ENCODE measurements at regions not wholly inside any gene's neighbourhood (a gene's known extent, or its start where the extent isn't known, plus 50 kb on each side); places are given as distances from the start of the nearest gene placed in this dataset.

GRCh38 chr1:198935306-198935921 lies 296.6 kb downstream of the PTPRC start (continued):
- TF ChIP-seq E4F1 (IDR thresholded peaks at IDR 0.05; ENCODE audit: borderline replicate concordance, partially characterized antibody), result no peak
- no peak for TF ChIP-seq NFXL1 (IDR thresholded peaks at IDR 0.05; ENCODE audit: borderline replicate concordance)
- TF ChIP-seq JUNB (IDR thresholded peaks at IDR 0.05), result no peak
- TF ChIP-seq BMI1 (IDR thresholded peaks at IDR 0.05; ENCODE audit: borderline replicate concordance), result peak; percentile 35; the same call in 1 of the 2 replicates

GRCh38 chr1:198936371-198937083 lies 297.7 kb downstream of the PTPRC start:
- Histone ChIP-seq H4K20me1 (ENCODE audit: control insufficient read depth, insufficient read depth) (no peaks in the 10 kb centered on the region), H3K4me3 (peak overlapping the region; percentile 62), H3K4me1 (ENCODE audit: control insufficient read depth, insufficient read depth, low read length) (no peaks in the 10 kb centered on the region; the same call in 1 of the 2 replicates), H3K9ac (ENCODE audit: control insufficient read depth, insufficient read depth, low read length) (peak overlapping the region; percentile 57), H3K36me3 (ENCODE audit: control insufficient read depth in 2 of 2, insufficient read depth in 2 of 2, low read length in 1 of 2) (no peaks in the 10 kb centered on the region), H2AFZ (ENCODE audit: control insufficient read depth, low read depth, low read length) (peak overlapping the region; percentile 68), H3K27ac (ENCODE audit: control insufficient read depth, insufficient read depth) (peak overlapping the region; percentile 29), H3K9me3 (replicated peaks; ENCODE audit: control insufficient read depth, insufficient read depth, low read length) (no peaks in the 10 kb centered on the region; the same call in 2 of the 3 replicates), H3K79me2 (ENCODE audit: control insufficient read depth, insufficient read depth, low read length) (peaks cover 53% of the 10 kb centered on the region), H3K4me2 (ENCODE audit: control insufficient read depth, insufficient read depth) (peak overlapping the region; percentile 31), H3K27me3 (replicated peaks in 1 of 2; ENCODE audit: control insufficient read depth in 2 of 2, insufficient read depth in 2 of 2, low read length in 1 of 2) (no peaks in the 10 kb centered on the region)
- FAIRE-seq (no peak), ATAC-seq (peak; percentile 24), DNase-seq (ENCODE audit: low read depth, low spot score) (no peak)
- RAD21 ChIA-PET (ENCODE audit: unreplicated experiment), result interaction anchor here (0.6 to 6.7 kb wide), 45 partner anchors 9 to 527 kb away, joined by 3 to 85 read pairs (median 6); no protein-coding TSS in a partner anchor
- no peak for TF ChIP-seq SMC3 (IDR thresholded peaks at IDR 0.05; ENCODE audit: borderline replicate concordance, low read length)
- TF ChIP-seq MTA3 (IDR thresholded peaks at IDR 0.05; ENCODE audit: borderline replicate concordance, low read length), result 0 out of 2 replicates have a peak, but pooled peaks have one; percentile 33
- TF ChIP-seq NFYA (IDR thresholded peaks at IDR 0.05; ENCODE audit: borderline replicate concordance, low read depth, low read length), result no peak
- CTCF ChIA-PET, result interaction anchor here (0.8 to 6.8 kb wide), 18 partner anchors 8 to 306 kb away, joined by 3 to 41 read pairs (median 4); no protein-coding TSS in a partner anchor
- SMC1A ChIA-PET (ENCODE audit: uncharacterized antibody, unreplicated experiment), result interaction anchor here (0.7 to 4.7 kb wide), 55 partner anchors 8 to 347 kb away, joined by 3 to 49 read pairs (median 5); no protein-coding TSS in a partner anchor
- in situ Hi-C loops (cut with MboI) (loop anchor here (5.0 kb wide), 1 partner anchor 236 kb away; no protein-coding TSS in a partner anchor), intact Hi-C loops (cut with micrococcal nuclease; ENCODE audit: unreplicated experiment) (loop anchor here (2.0 to 10.0 kb wide), 6 partner anchors 61 to 236 kb away; no protein-coding TSS in a partner anchor)
- WGBS (ENCODE audit: insufficient coverage, insufficient replicate concordance, low lambda C conversion rate, missing lambda C conversion rate), result 33% methylated on average over 6 of the region's 6 CpGs
- TSS peak; percentile 84 for BruUV-seq (replicated peaks)
- POLR2A ChIA-PET, result interaction anchor here (0.8 to 6.0 kb wide), 14 partner anchors 9 to 233 kb away, joined by 3 to 37 read pairs (median 4); no protein-coding TSS in a partner anchor
